ENCODE measurements at regions not wholly inside any gene's neighbourhood (a gene's known extent, or its start where the extent isn't known, plus 50 kb on each side); places are given as distances from the start of the nearest gene placed in this dataset.
A peak's percentile ranks its signal among the peaks of the same experiment; 100 is the strongest.

- H3K4me3 ChIP-seq (ENCODE audit: low read depth, low read length), result no peak overlapping the region
- DNase-seq (ENCODE audit: low read depth), result peak; percentile 10
- TF ChIP-seq CTCF (IDR thresholded peaks at IDR 0.05; ENCODE audit: insufficient read depth, low read depth, low read length), result no peak
Observed at GRCh38 chr2:19224011-19224410, 134.4 kb downstream of the OSR1 start.

GRCh38 chr2:19219060-19219459 is 139.4 kb downstream of the OSR1 start:
- H3K4me3 ChIP-seq (ENCODE audit: low read depth, low read length), result no peak overlapping the region
- no peak for DNase-seq (ENCODE audit: low read depth)
- no peak for TF ChIP-seq CTCF (IDR thresholded peaks at IDR 0.05; ENCODE audit: insufficient read depth, low read depth, low read length)

- no peak for DNase-seq (ENCODE audit: low read depth)
- no peak overlapping the region for H3K4me3 ChIP-seq (ENCODE audit: low read depth, low read length)
- no peak for TF ChIP-seq CTCF (IDR thresholded peaks at IDR 0.05; ENCODE audit: insufficient read depth, low read depth, low read length)
Observed at GRCh38 chr2:19218166-19218565, 140.3 kb downstream of the OSR1 start.

- DNase-seq (ENCODE audit: low read depth), result peak; percentile 55
- no peak for TF ChIP-seq CTCF (IDR thresholded peaks at IDR 0.05; ENCODE audit: insufficient read depth, low read depth, low read length)
- H3K4me3 ChIP-seq (ENCODE audit: low read depth, low read length), result no peak overlapping the region
Observed at GRCh38 chr2:19216676-19217602, 141.5 kb downstream of the OSR1 start.

- H3K4me3 ChIP-seq (ENCODE audit: low read depth, low read length), result no peak overlapping the region
- no peak for DNase-seq (ENCODE audit: low read depth)
- TF ChIP-seq CTCF (IDR thresholded peaks at IDR 0.05; ENCODE audit: insufficient read depth, low read depth, low read length), result no peak
Observed at GRCh38 chr2:19216238-19216637, 142.2 kb downstream of the OSR1 start.

GRCh38 chr2:19214682-19215391 is 143.6 kb downstream of the OSR1 start:
- no peak overlapping the region for H3K4me3 ChIP-seq (ENCODE audit: low read depth, low read length)
- no peak for DNase-seq (ENCODE audit: low read depth)
- TF ChIP-seq CTCF (IDR thresholded peaks at IDR 0.05; ENCODE audit: insufficient read depth, low read depth, low read length), result no peak

Measured in fibroblast of villous mesenchyme (primary cell).